ENCODE measurements at regions not wholly inside any gene's neighbourhood (a gene's known extent, or its start where the extent isn't known, plus 50 kb on each side); places are given as distances from the start of the nearest gene placed in this dataset.
"Not testable (repeated sequence)": the region's sequence is repeated elsewhere in the genome, so short reads cannot be mapped to it uniquely, and the experiment has no call there.

- H3K4me1 Mint-ChIP-seq (ENCODE audit: low read depth) = no peaks in the 10 kb centered on the region
- no peak for TF ChIP-seq CTCF (IDR thresholded peaks at IDR 0.05)
- no peaks in the 10 kb centered on the region for H3K27me3 Mint-ChIP-seq (ENCODE audit: low read depth)
- no peak for DNase-seq (ENCODE audit: low spot score)
- H3K9me3 Mint-ChIP-seq (ENCODE audit: low read depth) = peaks cover 32% of the 10 kb centered on the region
- H3K4me3 Mint-ChIP-seq (ENCODE audit: unreplicated experiment) = no peak overlapping the region
- no peak overlapping the region for H3K27ac Mint-ChIP-seq (ENCODE audit: unreplicated experiment)
- no peaks in the 10 kb centered on the region for H3K36me3 Mint-ChIP-seq (ENCODE audit: low read depth)
These were observed 1556.6 kb downstream of the DPP10 start for GRCh38 chr2:115999039-115999438.

GRCh38 chr2:116023026-116023425, 1580.6 kb downstream of the DPP10 start:
- peaks cover 8% of the 10 kb centered on the region for H3K9me3 Mint-ChIP-seq (ENCODE audit: low read depth)
- no peak for DNase-seq (ENCODE audit: low spot score)
- no peaks in the 10 kb centered on the region for H3K4me1 Mint-ChIP-seq (ENCODE audit: low read depth)
- TF ChIP-seq CTCF (IDR thresholded peaks at IDR 0.05) = no peak
- H3K27ac Mint-ChIP-seq (ENCODE audit: unreplicated experiment) = no peak overlapping the region
- no peaks in the 10 kb centered on the region for H3K36me3 Mint-ChIP-seq (ENCODE audit: low read depth)
- no peak overlapping the region for H3K4me3 Mint-ChIP-seq (ENCODE audit: unreplicated experiment)
- H3K27me3 Mint-ChIP-seq (ENCODE audit: low read depth) = no peaks in the 10 kb centered on the region

- not testable (repeated sequence) for H3K36me3 Mint-ChIP-seq (ENCODE audit: low read depth); H3K4me3 Mint-ChIP-seq (ENCODE audit: unreplicated experiment); DNase-seq (ENCODE audit: low spot score); H3K4me1 Mint-ChIP-seq (ENCODE audit: low read depth); H3K27me3 Mint-ChIP-seq (ENCODE audit: low read depth); H3K27ac Mint-ChIP-seq (ENCODE audit: unreplicated experiment)
- peaks cover 35% of the 10 kb centered on the region for H3K9me3 Mint-ChIP-seq (ENCODE audit: low read depth)
These were observed 1596.3 kb downstream of the DPP10 start for GRCh38 chr2:116038758-116039157.

- TF ChIP-seq CTCF (IDR thresholded peaks at IDR 0.05) = no peak
- H3K4me1 Mint-ChIP-seq (ENCODE audit: low read depth) = no peaks in the 10 kb centered on the region
- H3K36me3 Mint-ChIP-seq (ENCODE audit: low read depth) = no peaks in the 10 kb centered on the region
- no peak overlapping the region for H3K4me3 Mint-ChIP-seq (ENCODE audit: unreplicated experiment)
- no peaks in the 10 kb centered on the region for H3K27me3 Mint-ChIP-seq (ENCODE audit: low read depth)
- no peak overlapping the region for H3K27ac Mint-ChIP-seq (ENCODE audit: unreplicated experiment)
- H3K9me3 Mint-ChIP-seq (ENCODE audit: low read depth) = peaks cover 29% of the 10 kb centered on the region
- DNase-seq (ENCODE audit: low spot score) = no peak
These were observed 1600.1 kb downstream of the DPP10 start for GRCh38 chr2:116042530-116042929.

- H3K4me1 Mint-ChIP-seq (ENCODE audit: low read depth) = no peaks in the 10 kb centered on the region
- H3K9me3 Mint-ChIP-seq (ENCODE audit: low read depth) = peaks cover 13% of the 10 kb centered on the region
- no peak overlapping the region for H3K27ac Mint-ChIP-seq (ENCODE audit: unreplicated experiment)
- DNase-seq (ENCODE audit: low spot score) = no peak
- H3K27me3 Mint-ChIP-seq (ENCODE audit: low read depth) = no peaks in the 10 kb centered on the region
- no peak for TF ChIP-seq CTCF (IDR thresholded peaks at IDR 0.05)
- no peak overlapping the region for H3K4me3 Mint-ChIP-seq (ENCODE audit: unreplicated experiment)
- H3K36me3 Mint-ChIP-seq (ENCODE audit: low read depth) = no peaks in the 10 kb centered on the region
These were observed 1615.1 kb downstream of the DPP10 start for GRCh38 chr2:116057538-116057937.

GRCh38 chr2:116061023-116061422, 1618.6 kb downstream of the DPP10 start:
- H3K27ac Mint-ChIP-seq (ENCODE audit: unreplicated experiment) = no peak overlapping the region

More at GRCh38 chr2:116061023-116061422, 1618.6 kb downstream of the DPP10 start:
- TF ChIP-seq CTCF (IDR thresholded peaks at IDR 0.05) = no peak
- H3K9me3 Mint-ChIP-seq (ENCODE audit: low read depth) = peaks cover 15% of the 10 kb centered on the region
- H3K27me3 Mint-ChIP-seq (ENCODE audit: low read depth) = no peaks in the 10 kb centered on the region
- H3K4me1 Mint-ChIP-seq (ENCODE audit: low read depth) = no peaks in the 10 kb centered on the region
- no peaks in the 10 kb centered on the region for H3K36me3 Mint-ChIP-seq (ENCODE audit: low read depth)
- no peak for DNase-seq (ENCODE audit: low spot score)
- no peak overlapping the region for H3K4me3 Mint-ChIP-seq (ENCODE audit: unreplicated experiment)
